Inflammatory macrophage treated with lipopolysaccharide for 1 hour (primary cell): ENCODE measurements at regions not wholly inside any gene's neighbourhood (a gene's known extent, or its start where the extent isn't known, plus 50 kb on each side); places are given as distances from the start of the nearest gene placed in this dataset.
A peak's percentile ranks its signal among the peaks of the same experiment; 100 is the strongest.
"Not testable (repeated sequence)": the region's sequence is repeated elsewhere in the genome, so short reads cannot be mapped to it uniquely, and the experiment has no call there.

Experiments
- DNase-seq, 2 donors: peaks; one replicate each; pipeline ENCODE4 v3.0.0-alpha.2; 2020 to 2022

GRCh38 chr15:30761365-30761764, 135.4 kb downstream of the ARHGAP11B start:
- DNase-seq, result not testable (repeated sequence)

GRCh38 chr15:30769390-30770124, 134.2 kb upstream of the FAN1 start:
- not testable (repeated sequence) for DNase-seq

GRCh38 chr15:30770759-30771158, 133.0 kb upstream of the FAN1 start:
- DNase-seq, result no peak

- no peak for DNase-seq
These were observed 120.7 kb upstream of the FAN1 start for GRCh38 chr15:30783019-30783418.

- DNase-seq, result no peak
These were observed 115.1 kb upstream of the FAN1 start for GRCh38 chr15:30788595-30788994.

- no peak for DNase-seq
These were observed 112.2 kb upstream of the FAN1 start for GRCh38 chr15:30791239-30792175.

GRCh38 chr15:30792843-30793242, 110.9 kb upstream of the FAN1 start:
- DNase-seq, result not testable (repeated sequence)

GRCh38 chr15:30794388-30794787, 109.3 kb upstream of the FAN1 start:
- no peak for DNase-seq

GRCh38 chr15:30799565-30799964, 104.2 kb upstream of the FAN1 start:
- not testable (repeated sequence) for DNase-seq

- DNase-seq, result not testable (repeated sequence)
These were observed 102.4 kb upstream of the FAN1 start for GRCh38 chr15:30801140-30801895.

- not testable (repeated sequence) for DNase-seq
These were observed 101.7 kb upstream of the FAN1 start for GRCh38 chr15:30802001-30802400.

- DNase-seq, result not testable (repeated sequence)
These were observed 100.0 kb upstream of the FAN1 start for GRCh38 chr15:30803703-30804102.

- DNase-seq, result no peak
These were observed 87.3 kb upstream of the FAN1 start for GRCh38 chr15:30816430-30816829.

GRCh38 chr15:30823068-30823813, 80.5 kb upstream of the FAN1 start:
- peak in 1 of 2 donors; percentile 44 for DNase-seq

GRCh38 chr15:30824518-30825195, 79.1 kb upstream of the FAN1 start:
- no peak for DNase-seq

GRCh38 chr15:30827625-30828303, 76.0 kb upstream of the FAN1 start:
- no peak for DNase-seq

- DNase-seq, result not testable (repeated sequence)
These were observed 75.4 kb upstream of the FAN1 start for GRCh38 chr15:30828304-30828639.

- DNase-seq, result peak in 1 of 2 donors; percentile 22
These were observed 72.8 kb upstream of the FAN1 start for GRCh38 chr15:30830961-30831360.

GRCh38 chr15:30833379-30833778, 70.3 kb upstream of the FAN1 start:
- DNase-seq, result not testable (repeated sequence)

GRCh38 chr15:30841639-30842038, 62.1 kb upstream of the FAN1 start:
- not testable (repeated sequence) for DNase-seq

GRCh38 chr15:30842798-30843472, 60.8 kb upstream of the FAN1 start:
- not testable (repeated sequence) for DNase-seq
